GM12878 (cell line): ENCODE measurements at regions not wholly inside any gene's neighbourhood (a gene's known extent, or its start where the extent isn't known, plus 50 kb on each side); places are given as distances from the start of the nearest gene placed in this dataset.
"Not testable (repeated sequence)": the region's sequence is repeated elsewhere in the genome, so short reads cannot be mapped to it uniquely, and the experiment has no call there.

Experiments
- CEBPB ChIP-seq, 2 experiments: fragments of 150-350 bp in 1 of 2; IDR thresholded peaks; 2 replicates each; pipeline ENCODE4 v1.6.1; 2012 to 2014; ENCODE audit warnings: low read depth in 2 of 2, low read length in 2 of 2, borderline replicate concordance in 1 of 2, inconsistent platforms in 1 of 2
- CHD4 ChIP-seq: fragments of 200-600 bp; sonication (generic); IDR thresholded peaks from 2 replicates; pipeline ENCODE4 v1.6.1; 2016; ENCODE audit warnings: mild to moderate bottlenecking
- E4F1 ChIP-seq: fragments of 450-650 bp; IDR thresholded peaks from 2 replicates; pipeline ENCODE4 v1.6.1; 2018; ENCODE audit warnings: borderline replicate concordance, mild to moderate bottlenecking; ENCODE audit not compliant: partially characterized antibody
- EP300 ChIP-seq, 2 experiments: fragments of 150-350 bp in 1 of 2; IDR thresholded peaks; 2 replicates each; pipeline ENCODE4 v1.6.1; 2011 to 2012; ENCODE audit warnings: low read depth in 2 of 2, low read length in 2 of 2, borderline replicate concordance in 1 of 2, improper control_type of control experiment in 1 of 2, inconsistent platforms in 1 of 2; ENCODE audit not compliant: control insufficient read depth in 1 of 2
- IRF4 ChIP-seq: IDR thresholded peaks from 2 replicates; pipeline ENCODE4 v1.6.1; 2011; ENCODE audit warnings: low read depth, low read length
- POLR2A ChIP-seq: IDR thresholded peaks from 2 replicates; pipeline ENCODE4 v1.6.1; 2011; ENCODE audit warnings: low read depth, mild to moderate bottlenecking, low read length
- RBBP5 ChIP-seq: fragments of 200-600 bp; sonication (generic); conservative IDR thresholded peaks from 2 replicates; pipeline ENCODE4 v1.6.1; 2016
- TCF12 ChIP-seq: IDR thresholded peaks from 2 replicates; pipeline ENCODE4 v1.6.1; 2011; ENCODE audit warnings: low read depth, mild to moderate bottlenecking, low read length
- WRNIP1 ChIP-seq: IDR thresholded peaks from 2 replicates; pipeline ENCODE4 v1.6.1; 2011; ENCODE audit warnings: low read depth, low read length, improper control_type of control experiment, borderline replicate concordance
- YY1 ChIP-seq: IDR thresholded peaks from 2 replicates; pipeline ENCODE4 v1.6.1; 2011; ENCODE audit warnings: low read depth, mild to moderate bottlenecking, low read length
- ZZZ3 ChIP-seq: IDR thresholded peaks from 2 replicates; pipeline ENCODE4 v1.6.1; 2011; ENCODE audit warnings: low read depth; ENCODE audit not compliant: control insufficient read depth, insufficient read length
- TF ChIP-seq, protein P1 (sequence below): fragments of 450-650 bp; conservative IDR thresholded peaks from 2 replicates; pipeline ENCODE4 v1.6.1; 2017; ENCODE audit warnings: mild to moderate bottlenecking, moderate library complexity

GRCh38 chr21:10385898-10386527 is 135.4 kb upstream of the TPTE start:
- TF ChIP-seq YY1; POLR2A; E4F1; CHD4; ZZZ3; TCF12; RBBP5; WRNIP1; CEBPB (IDR thresholded peaks at IDR 0.05; ENCODE audit: borderline replicate concordance in 1 of 2, low read depth in 2 of 2, low read length in 2 of 2); IRF4; EP300 (IDR thresholded peaks at IDR 0.05; ENCODE audit: borderline replicate concordance in 1 of 2, control insufficient read depth in 1 of 2, low read depth in 2 of 2, low read length in 2 of 2): not testable (repeated sequence)
- TF ChIP-seq, protein P1, sequence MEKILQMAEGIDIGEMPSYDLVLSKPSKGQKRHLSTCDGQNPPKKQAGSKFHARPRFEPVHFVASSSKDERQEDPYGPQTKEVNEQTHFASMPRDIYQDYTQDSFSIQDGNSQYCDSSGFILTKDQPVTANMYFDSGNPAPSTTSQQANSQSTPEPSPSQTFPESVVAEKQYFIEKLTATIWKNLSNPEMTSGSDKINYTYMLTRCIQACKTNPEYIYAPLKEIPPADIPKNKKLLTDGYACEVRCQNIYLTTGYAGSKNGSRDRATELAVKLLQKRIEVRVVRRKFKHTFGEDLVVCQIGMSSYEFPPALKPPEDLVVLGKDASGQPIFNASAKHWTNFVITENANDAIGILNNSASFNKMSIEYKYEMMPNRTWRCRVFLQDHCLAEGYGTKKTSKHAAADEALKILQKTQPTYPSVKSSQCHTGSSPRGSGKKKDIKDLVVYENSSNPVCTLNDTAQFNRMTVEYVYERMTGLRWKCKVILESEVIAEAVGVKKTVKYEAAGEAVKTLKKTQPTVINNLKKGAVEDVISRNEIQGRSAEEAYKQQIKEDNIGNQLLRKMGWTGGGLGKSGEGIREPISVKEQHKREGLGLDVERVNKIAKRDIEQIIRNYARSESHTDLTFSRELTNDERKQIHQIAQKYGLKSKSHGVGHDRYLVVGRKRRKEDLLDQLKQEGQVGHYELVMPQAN, result not testable (repeated sequence)
